WTC11 (cell line): ENCODE measurements at regions not wholly inside any gene's neighbourhood (a gene's known extent, or its start where the extent isn't known, plus 50 kb on each side); places are given as distances from the start of the nearest gene placed in this dataset.

Source experiments
- CTCF ChIP-seq: fragments of 200-600 bp; IDR thresholded peaks from 2 replicates; pipeline ENCODE4 v1.8.0; 2022; ENCODE audit warnings: antibody characterized with exemption
- ESRRA ChIP-seq: sonication (generic); formaldehyde crosslinking; IDR thresholded peaks from 2 replicates; pipeline ENCODE4 v1.8.1; 2022; ENCODE audit warnings: mild to moderate bottlenecking, missing genetic modification reagents, borderline replicate concordance
- FOXP1 ChIP-seq: sonication (generic); formaldehyde crosslinking; IDR thresholded peaks from 2 replicates; pipeline ENCODE4 v1.8.0; 2022; ENCODE audit warnings: missing genetic modification reagents, mild to moderate bottlenecking, moderate library complexity, borderline replicate concordance
- HMGXB4 ChIP-seq: sonication (generic); formaldehyde crosslinking; IDR thresholded peaks from 2 replicates; pipeline ENCODE4 v1.8.1; 2023; ENCODE audit warnings: mild to moderate bottlenecking, moderate library complexity, missing genetic modification reagents
- IRF2 ChIP-seq: sonication (generic); formaldehyde crosslinking; IDR thresholded peaks from 2 replicates; pipeline ENCODE4 v1.8.0; 2022; ENCODE audit warnings: low read depth, missing genetic modification reagents, borderline replicate concordance
- MYBL2 ChIP-seq: sonication (generic); formaldehyde crosslinking; IDR thresholded peaks from 2 replicates; pipeline ENCODE4 v1.8.1; 2023; ENCODE audit warnings: mild to moderate bottlenecking, moderate library complexity, missing genetic modification reagents
- NFYB ChIP-seq: sonication (generic); formaldehyde crosslinking; conservative IDR thresholded peaks from 2 replicates; pipeline ENCODE4 v1.8.0; 2022; ENCODE audit warnings: low read depth, missing genetic modification reagents
- NR3C1 ChIP-seq: sonication (generic); formaldehyde crosslinking; conservative IDR thresholded peaks from 2 replicates; pipeline ENCODE4 v1.8.1; 2023; ENCODE audit warnings: low read depth, mild to moderate bottlenecking, missing genetic modification reagents
- TEAD4 ChIP-seq: sonication (generic); formaldehyde crosslinking; IDR thresholded peaks from 2 replicates; pipeline ENCODE4 v1.8.0; 2022; ENCODE audit warnings: mild to moderate bottlenecking, missing genetic modification reagents
- USF1 ChIP-seq: sonication (generic); formaldehyde crosslinking; IDR thresholded peaks from 2 replicates; pipeline ENCODE4 v1.8.0; 2022; ENCODE audit warnings: mild to moderate bottlenecking, missing genetic modification reagents
- ZNF281 ChIP-seq: sonication (generic); formaldehyde crosslinking; IDR thresholded peaks from 2 replicates; pipeline ENCODE4 v1.8.0; 2023; ENCODE audit warnings: mild to moderate bottlenecking, missing genetic modification reagents

GRCh38 chr4:173457893-173458292 is 59.0 kb upstream of the SCRG1 start:
- TF ChIP-seq ESRRA (CRISPR knock-in tag) = no peak
- TF ChIP-seq ZNF281 (CRISPR knock-in tag) = no peak
- no peak for TF ChIP-seq TEAD4
- TF ChIP-seq CTCF = no peak
- no peak for TF ChIP-seq USF1 (CRISPR knock-in tag)
- TF ChIP-seq IRF2 (CRISPR knock-in tag) = no peak
- no peak for TF ChIP-seq FOXP1 (CRISPR knock-in tag)
- TF ChIP-seq NR3C1 (CRISPR knock-in tag) = no peak
- TF ChIP-seq HMGXB4 (CRISPR knock-in tag) = no peak
- no peak for TF ChIP-seq NFYB (CRISPR knock-in tag)
- no peak for TF ChIP-seq MYBL2 (CRISPR knock-in tag)
